ENCODE measurements at regions not wholly inside any gene's neighbourhood (a gene's known extent, or its start where the extent isn't known, plus 50 kb on each side); places are given as distances from the start of the nearest gene placed in this dataset.

- TF ChIP-seq, protein P1, sequence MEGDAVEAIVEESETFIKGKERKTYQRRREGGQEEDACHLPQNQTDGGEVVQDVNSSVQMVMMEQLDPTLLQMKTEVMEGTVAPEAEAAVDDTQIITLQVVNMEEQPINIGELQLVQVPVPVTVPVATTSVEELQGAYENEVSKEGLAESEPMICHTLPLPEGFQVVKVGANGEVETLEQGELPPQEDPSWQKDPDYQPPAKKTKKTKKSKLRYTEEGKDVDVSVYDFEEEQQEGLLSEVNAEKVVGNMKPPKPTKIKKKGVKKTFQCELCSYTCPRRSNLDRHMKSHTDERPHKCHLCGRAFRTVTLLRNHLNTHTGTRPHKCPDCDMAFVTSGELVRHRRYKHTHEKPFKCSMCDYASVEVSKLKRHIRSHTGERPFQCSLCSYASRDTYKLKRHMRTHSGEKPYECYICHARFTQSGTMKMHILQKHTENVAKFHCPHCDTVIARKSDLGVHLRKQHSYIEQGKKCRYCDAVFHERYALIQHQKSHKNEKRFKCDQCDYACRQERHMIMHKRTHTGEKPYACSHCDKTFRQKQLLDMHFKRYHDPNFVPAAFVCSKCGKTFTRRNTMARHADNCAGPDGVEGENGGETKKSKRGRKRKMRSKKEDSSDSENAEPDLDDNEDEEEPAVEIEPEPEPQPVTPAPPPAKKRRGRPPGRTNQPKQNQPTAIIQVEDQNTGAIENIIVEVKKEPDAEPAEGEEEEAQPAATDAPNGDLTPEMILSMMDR (IDR thresholded peaks at IDR 0.05) = no peak
- TF ChIP-seq ZFX (IDR thresholded peaks at IDR 0.05; ENCODE audit: borderline replicate concordance) = no peak
Measured at GRCh38 chrX:45788941-45789348, 588.3 kb upstream of the DIPK2B start.
